SU-DHL-6 (cell line): ENCODE measurements at regions not wholly inside any gene's neighbourhood (a gene's known extent, or its start where the extent isn't known, plus 50 kb on each side); places are given as distances from the start of the nearest gene placed in this dataset.

ENCODE experiments used
- H2AFZ ChIP-seq: fragments of 200-600 bp; sonication (generic); 2 replicates; pipeline ENCODE4 v1.6.1; 2014; ENCODE audit warnings: low read depth, mild to moderate bottlenecking, moderate library complexity, mixed read lengths, antibody characterized with exemption, low read length; ENCODE audit not compliant: severe bottlenecking
- H3F3A ChIP-seq: fragments of 200-600 bp; shearing (Covaris generic); 2 replicates; pipeline ENCODE4 v1.6.0; 2016; ENCODE audit warnings: antibody characterized with exemption, mild to moderate bottlenecking; ENCODE audit not compliant: insufficient read depth
- H3K27ac ChIP-seq: fragments of 200-600 bp; sonication (generic); 2 replicates; pipeline ENCODE4 v1.5.1; 2016; ENCODE audit warnings: low read depth, mild to moderate bottlenecking, low read length, moderate library complexity, mixed read lengths
- H3K27me3 ChIP-seq: fragments of 200-600 bp; sonication (generic), shearing (Covaris generic); 2 replicates; pipeline ENCODE4 v1.6.0; 2014; ENCODE audit warnings: mild to moderate bottlenecking, low read length
- H3K36me3 ChIP-seq: fragments of 200-600 bp; sonication (generic); 2 replicates; pipeline ENCODE4 v1.6.1; 2014; ENCODE audit warnings: mild to moderate bottlenecking, low read length, mixed read lengths
- H3K4me2 ChIP-seq: fragments of 300-600, 200-600 bp; shearing (Covaris generic), sonication (generic); 2 replicates; pipeline ENCODE4 v1.6.0; 2014; ENCODE audit warnings: low read length, low read depth, mild to moderate bottlenecking; ENCODE audit not compliant: poor library complexity, severe bottlenecking
- H3K4me3 ChIP-seq: fragments of 200-600 bp; sonication (generic); 2 replicates; pipeline ENCODE4 v1.5.1; 2014; ENCODE audit warnings: antibody characterized with exemption, low read length, mild to moderate bottlenecking, mixed read lengths; ENCODE audit not compliant: insufficient read depth, poor library complexity, severe bottlenecking
- H3K79me2 ChIP-seq: fragments of 200-600 bp; sonication (generic); 2 replicates; pipeline ENCODE4 v1.6.1; 2014; ENCODE audit warnings: mild to moderate bottlenecking, low read length, moderate library complexity; ENCODE audit not compliant: insufficient read depth
- H3K9ac ChIP-seq: fragments of 200-600 bp; sonication (generic); 2 replicates; pipeline ENCODE4 v1.7.0; 2014; ENCODE audit warnings: mild to moderate bottlenecking, low read length
- H3K9me2 ChIP-seq: fragments of 200-600 bp; sonication (generic); replicated peaks from 2 replicates; pipeline ENCODE4 v1.6.1; 2014; ENCODE audit warnings: low read length; ENCODE audit not compliant: insufficient read depth
- H3K9me3 ChIP-seq: fragments of 200-600 bp; sonication (generic); 2 replicates; pipeline ENCODE4 v1.6.1; 2014; ENCODE audit warnings: low read length, mixed read lengths; ENCODE audit not compliant: insufficient read depth
- H4K20me1 ChIP-seq: fragments of 200-600 bp; sonication (generic); 2 replicates; pipeline ENCODE4 v1.6.1; 2014; ENCODE audit warnings: low read depth, mild to moderate bottlenecking, antibody characterized with exemption, low read length, moderate library complexity, mixed read lengths
- CTCF ChIP-seq: fragments of 200-600 bp; sonication (generic); IDR thresholded peaks from one replicate; pipeline ENCODE4 v1.5.1; 2017; ENCODE audit warnings: antibody characterized with exemption, mild to moderate bottlenecking, low read length, moderate library complexity; ENCODE audit not compliant: insufficient read depth, poor library complexity, severe bottlenecking
- EZH2phosphoT487 ChIP-seq: fragments of 200-600 bp; sonication (generic), shearing (Covaris generic); conservative IDR thresholded peaks from 2 replicates; pipeline ENCODE4 v1.6.1; 2018; ENCODE audit warnings: mild to moderate bottlenecking, antibody characterized with exemption, low read length, moderate library complexity, mixed read lengths

GRCh38 chr4:58136604-58137003, 1026.4 kb upstream of the IGFBP7 start:
- no peaks in the 10 kb centered on the region for H3K36me3 ChIP-seq
- H3F3A ChIP-seq: no peaks in the 10 kb centered on the region
- TF ChIP-seq EZH2phosphoT487: no peak
- TF ChIP-seq CTCF: no peak

GRCh38 chr4:58127680-58128079, 1017.5 kb upstream of the IGFBP7 start:
- Histone ChIP-seq H3K27ac (no peak overlapping the region), H3K9ac (no peak overlapping the region), H3K9me3 (no peaks in the 10 kb centered on the region), H3K79me2 (no peaks in the 10 kb centered on the region), H3K36me3 (no peaks in the 10 kb centered on the region), H3K27me3 (no peaks in the 10 kb centered on the region), H4K20me1 (no peaks in the 10 kb centered on the region), H3K4me3 (no peak overlapping the region), H3F3A (no peaks in the 10 kb centered on the region), H2AFZ (no peak overlapping the region), H3K4me2 (no peak overlapping the region), H3K9me2 (no peaks in the 10 kb centered on the region)
- no peak for TF ChIP-seq CTCF
- no peak for TF ChIP-seq EZH2phosphoT487

More at GRCh38 chr4:58136604-58137003, 1026.4 kb upstream of the IGFBP7 start:
- Histone ChIP-seq H3K79me2 (no peaks in the 10 kb centered on the region), H3K4me2 (no peak overlapping the region), H3K27ac (no peak overlapping the region), H3K9me2 (no peaks in the 10 kb centered on the region), H3K4me3 (no peak overlapping the region), H3K9me3 (no peaks in the 10 kb centered on the region), H4K20me1 (no peaks in the 10 kb centered on the region), H3K27me3 (no peaks in the 10 kb centered on the region), H2AFZ (no peak overlapping the region), H3K9ac (no peak overlapping the region)

GRCh38 chr4:58119298-58119697, 1009.1 kb upstream of the IGFBP7 start:
- H4K20me1 ChIP-seq: no peaks in the 10 kb centered on the region
- no peak overlapping the region for H3K4me2 ChIP-seq
- H2AFZ ChIP-seq: no peak overlapping the region
- H3K27me3 ChIP-seq: no peaks in the 10 kb centered on the region
- no peak overlapping the region for H3K9ac ChIP-seq
- H3K36me3 ChIP-seq: no peaks in the 10 kb centered on the region
- H3K9me3 ChIP-seq: no peaks in the 10 kb centered on the region
- no peaks in the 10 kb centered on the region for H3F3A ChIP-seq
- H3K9me2 ChIP-seq: no peaks in the 10 kb centered on the region
- no peak overlapping the region for H3K4me3 ChIP-seq
- no peaks in the 10 kb centered on the region for H3K79me2 ChIP-seq
- TF ChIP-seq EZH2phosphoT487: no peak
- no peak for TF ChIP-seq CTCF
- no peak overlapping the region for H3K27ac ChIP-seq
